Stimulated activated naive CD4-positive, alpha-beta T cell (primary cell): ENCODE measurements at regions not wholly inside any gene's neighbourhood (a gene's known extent, or its start where the extent isn't known, plus 50 kb on each side); places are given as distances from the start of the nearest gene placed in this dataset.
"Not testable (repeated sequence)": the region's sequence is repeated elsewhere in the genome, so short reads cannot be mapped to it uniquely, and the experiment has no call there.

Experiments used
- DNase-seq, 6 experiments: peaks; one replicate each; lab custom pipeline; 2025; lab: John Stamatoyannopoulos, UW

GRCh38 chr6:4677011-4677750, 99.0 kb upstream of the CDYL start:
- no peak for DNase-seq

GRCh38 chr6:4676016-4676415, 100.2 kb upstream of the CDYL start:
- no peak for DNase-seq

- no peak for DNase-seq
These were observed 101.1 kb upstream of the CDYL start for GRCh38 chr6:4675121-4675520.

- DNase-seq: no peak
These were observed 102.3 kb upstream of the CDYL start for GRCh38 chr6:4673861-4674260.

- no peak for DNase-seq
These were observed 103.4 kb upstream of the CDYL start for GRCh38 chr6:4672772-4673171.

GRCh38 chr6:4671587-4672115, 104.6 kb upstream of the CDYL start:
- DNase-seq: no peak

GRCh38 chr6:4670824-4671409, 105.3 kb upstream of the CDYL start:
- DNase-seq: no peak

- no peak for DNase-seq
These were observed 105.9 kb upstream of the CDYL start for GRCh38 chr6:4670290-4670689.

GRCh38 chr6:4668271-4669179, 107.7 kb upstream of the CDYL start:
- no peak for DNase-seq

GRCh38 chr6:4667591-4667990, 108.6 kb upstream of the CDYL start:
- DNase-seq: no peak

- no peak for DNase-seq
These were observed 109.2 kb upstream of the CDYL start for GRCh38 chr6:4666886-4667513.

- no peak for DNase-seq
These were observed 110.5 kb upstream of the CDYL start for GRCh38 chr6:4665489-4666417.

GRCh38 chr6:4664911-4665310, 111.3 kb upstream of the CDYL start:
- DNase-seq: no peak

GRCh38 chr6:4664117-4664626, 112.0 kb upstream of the CDYL start:
- no peak for DNase-seq

- no peak for DNase-seq
These were observed 113.3 kb upstream of the CDYL start for GRCh38 chr6:4662886-4663285.

- DNase-seq: no peak
These were observed 114.8 kb upstream of the CDYL start for GRCh38 chr6:4661391-4661790.

- DNase-seq: no peak
These were observed 115.6 kb upstream of the CDYL start for GRCh38 chr6:4660377-4661321.

- DNase-seq: not testable (repeated sequence)
These were observed 116.5 kb upstream of the CDYL start for GRCh38 chr6:4659719-4660118.

- DNase-seq: no peak
These were observed 117.7 kb upstream of the CDYL start for GRCh38 chr6:4658486-4658885.

GRCh38 chr6:4656106-4656505, 120.1 kb upstream of the CDYL start:
- DNase-seq: no peak
